K562 (cell line): ENCODE measurements at regions not wholly inside any gene's neighbourhood (a gene's known extent, or its start where the extent isn't known, plus 50 kb on each side); places are given as distances from the start of the nearest gene placed in this dataset.

Experiments
- SMC3 ChIP-seq: conservative IDR thresholded peaks from 2 replicates; pipeline ENCODE4 v1.6.1; 2011; ENCODE audit warnings: low read depth, low read length, improper control_type of control experiment; ENCODE audit not compliant: insufficient read depth
- TEAD1 ChIP-seq, 2 experiments: fragments of 450-650 bp in 1 of 2; sonication (generic) in 1 of 2; formaldehyde crosslinking; IDR thresholded peaks; 2 replicates each; pipeline versions ENCODE4 v1.4.0 to v1.8.0; 2020 to 2022; ENCODE audit warnings: mild to moderate bottlenecking in 2 of 2, missing genetic modification reagents in 1 of 2
- TF ChIP-seq, protein P1 (sequence below), 3 experiments: IDR thresholded peaks in 2 of 3; conservative IDR thresholded peaks in 1 of 3; 2 replicates each; pipeline ENCODE4 v1.5.1; 2011 to 2012; ENCODE audit warnings: low read length in 3 of 3, mild to moderate bottlenecking in 3 of 3, control low read depth in 2 of 3, improper control_type of control experiment in 1 of 3, inconsistent platforms in 1 of 3, low read depth in 1 of 3, mixed read lengths in 1 of 3, moderate library complexity in 1 of 3; ENCODE audit not compliant: insufficient read depth in 2 of 3
- TF ChIP-seq, protein P2 (sequence below): fragments of 200-800 bp; sonication (Bioruptor generic); IDR thresholded peaks from 2 replicates; pipeline ENCODE4 v1.6.1; 2016; ENCODE audit warnings: missing genetic modification characterization, missing compliant biosample characterization

DNA sequence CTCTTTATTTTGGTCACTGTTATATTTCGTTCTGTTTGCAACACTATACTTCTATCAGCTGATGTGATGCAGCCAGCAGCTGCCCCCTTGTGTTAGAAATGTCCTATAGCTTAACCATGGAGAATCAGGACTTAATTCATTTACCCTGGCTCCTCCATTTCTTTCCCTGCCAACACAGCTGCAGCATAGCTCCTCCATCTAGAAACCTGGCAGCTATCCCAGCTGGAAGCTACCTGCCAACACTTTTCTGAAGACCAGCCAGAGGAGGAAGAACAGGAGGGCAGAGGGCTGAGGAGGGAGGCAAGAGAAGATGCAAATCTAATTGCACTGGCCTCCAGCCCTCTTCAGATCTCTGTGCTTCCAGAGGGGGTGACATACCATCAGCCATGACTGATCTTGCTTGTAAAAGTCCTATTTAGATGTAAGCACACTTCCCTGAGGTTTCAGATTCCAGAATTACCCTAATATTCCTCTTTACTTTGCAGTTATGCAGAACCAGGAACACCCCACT lies 156.8 kb upstream of the TMEM260 start (continued):
- TF ChIP-seq, protein P1, sequence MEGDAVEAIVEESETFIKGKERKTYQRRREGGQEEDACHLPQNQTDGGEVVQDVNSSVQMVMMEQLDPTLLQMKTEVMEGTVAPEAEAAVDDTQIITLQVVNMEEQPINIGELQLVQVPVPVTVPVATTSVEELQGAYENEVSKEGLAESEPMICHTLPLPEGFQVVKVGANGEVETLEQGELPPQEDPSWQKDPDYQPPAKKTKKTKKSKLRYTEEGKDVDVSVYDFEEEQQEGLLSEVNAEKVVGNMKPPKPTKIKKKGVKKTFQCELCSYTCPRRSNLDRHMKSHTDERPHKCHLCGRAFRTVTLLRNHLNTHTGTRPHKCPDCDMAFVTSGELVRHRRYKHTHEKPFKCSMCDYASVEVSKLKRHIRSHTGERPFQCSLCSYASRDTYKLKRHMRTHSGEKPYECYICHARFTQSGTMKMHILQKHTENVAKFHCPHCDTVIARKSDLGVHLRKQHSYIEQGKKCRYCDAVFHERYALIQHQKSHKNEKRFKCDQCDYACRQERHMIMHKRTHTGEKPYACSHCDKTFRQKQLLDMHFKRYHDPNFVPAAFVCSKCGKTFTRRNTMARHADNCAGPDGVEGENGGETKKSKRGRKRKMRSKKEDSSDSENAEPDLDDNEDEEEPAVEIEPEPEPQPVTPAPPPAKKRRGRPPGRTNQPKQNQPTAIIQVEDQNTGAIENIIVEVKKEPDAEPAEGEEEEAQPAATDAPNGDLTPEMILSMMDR (IDR thresholded peaks at IDR 0.05 in 2 of 3, conservative IDR thresholded peaks at IDR 0.05 in 1 of 3; ENCODE audit: insufficient read depth in 2 of 3, low read depth in 1 of 3, low read length in 3 of 3), result peak; percentile 26 to 59 (median 42); a peak in 4 of 6 replicates
- TF ChIP-seq TEAD1 (CRISPR knock-in tag; IDR thresholded peaks at IDR 0.05) (peak; percentile 28 to 72; a peak in 1 of 4 replicates), SMC3 (peak; percentile 24; the same call in 1 of the 2 replicates)
- TF ChIP-seq, protein P2, sequence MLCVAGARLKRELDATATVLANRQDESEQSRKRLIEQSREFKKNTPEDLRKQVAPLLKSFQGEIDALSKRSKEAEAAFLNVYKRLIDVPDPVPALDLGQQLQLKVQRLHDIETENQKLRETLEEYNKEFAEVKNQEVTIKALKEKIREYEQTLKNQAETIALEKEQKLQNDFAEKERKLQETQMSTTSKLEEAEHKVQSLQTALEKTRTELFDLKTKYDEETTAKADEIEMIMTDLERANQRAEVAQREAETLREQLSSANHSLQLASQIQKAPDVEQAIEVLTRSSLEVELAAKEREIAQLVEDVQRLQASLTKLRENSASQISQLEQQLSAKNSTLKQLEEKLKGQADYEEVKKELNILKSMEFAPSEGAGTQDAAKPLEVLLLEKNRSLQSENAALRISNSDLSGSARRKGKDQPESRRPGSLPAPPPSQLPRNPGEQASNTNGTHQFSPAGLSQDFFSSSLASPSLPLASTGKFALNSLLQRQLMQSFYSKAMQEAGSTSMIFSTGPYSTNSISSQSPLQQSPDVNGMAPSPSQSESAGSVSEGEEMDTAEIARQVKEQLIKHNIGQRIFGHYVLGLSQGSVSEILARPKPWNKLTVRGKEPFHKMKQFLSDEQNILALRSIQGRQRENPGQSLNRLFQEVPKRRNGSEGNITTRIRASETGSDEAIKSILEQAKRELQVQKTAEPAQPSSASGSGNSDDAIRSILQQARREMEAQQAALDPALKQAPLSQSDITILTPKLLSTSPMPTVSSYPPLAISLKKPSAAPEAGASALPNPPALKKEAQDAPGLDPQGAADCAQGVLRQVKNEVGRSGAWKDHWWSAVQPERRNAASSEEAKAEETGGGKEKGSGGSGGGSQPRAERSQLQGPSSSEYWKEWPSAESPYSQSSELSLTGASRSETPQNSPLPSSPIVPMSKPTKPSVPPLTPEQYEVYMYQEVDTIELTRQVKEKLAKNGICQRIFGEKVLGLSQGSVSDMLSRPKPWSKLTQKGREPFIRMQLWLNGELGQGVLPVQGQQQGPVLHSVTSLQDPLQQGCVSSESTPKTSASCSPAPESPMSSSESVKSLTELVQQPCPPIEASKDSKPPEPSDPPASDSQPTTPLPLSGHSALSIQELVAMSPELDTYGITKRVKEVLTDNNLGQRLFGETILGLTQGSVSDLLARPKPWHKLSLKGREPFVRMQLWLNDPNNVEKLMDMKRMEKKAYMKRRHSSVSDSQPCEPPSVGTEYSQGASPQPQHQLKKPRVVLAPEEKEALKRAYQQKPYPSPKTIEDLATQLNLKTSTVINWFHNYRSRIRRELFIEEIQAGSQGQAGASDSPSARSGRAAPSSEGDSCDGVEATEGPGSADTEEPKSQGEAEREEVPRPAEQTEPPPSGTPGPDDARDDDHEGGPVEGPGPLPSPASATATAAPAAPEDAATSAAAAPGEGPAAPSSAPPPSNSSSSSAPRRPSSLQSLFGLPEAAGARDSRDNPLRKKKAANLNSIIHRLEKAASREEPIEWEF (CRISPR knock-in tag), result no peak
- TF ChIP-seq, all 486 proteins: peak for 8
